ENCODE measurements at regions not wholly inside any gene's neighbourhood (a gene's known extent, or its start where the extent isn't known, plus 50 kb on each side); places are given as distances from the start of the nearest gene placed in this dataset.

GRCh38 chr2:2875296-2875695 is 502.3 kb downstream of the EIPR1 start:
- TF ChIP-seq CTCF (IDR thresholded peaks at IDR 0.05), result no peak
- no peak for TF ChIP-seq POLR2A (IDR thresholded peaks at IDR 0.05)

All from uterus (tissue), 2 donors.